CD14-positive monocyte (primary cell): ENCODE measurements at regions not wholly inside any gene's neighbourhood (a gene's known extent, or its start where the extent isn't known, plus 50 kb on each side); places are given as distances from the start of the nearest gene placed in this dataset.

Experiments
- DNase-seq, 3 donors: peaks; one replicate each; pipeline ENCODE4 v3.0.0-alpha.2; 2011 to 2022
- H2AFZ ChIP-seq: 2 replicates; pipeline ENCODE4 v1.6.0; 2012; ENCODE audit warnings: mild to moderate bottlenecking, low read depth, low read length, inconsistent platforms; ENCODE audit not compliant: insufficient read depth, poor library complexity, severe bottlenecking
- H3K27ac ChIP-seq, 2 donors: 1 replicate in 1 of 2; 2 replicates in 1 of 2; pipeline ENCODE4 v1.5.1; 2012 to 2013; ENCODE audit warnings: low read length in 2 of 2, control low read depth in 1 of 2, inconsistent platforms in 1 of 2, low read depth in 1 of 2, mild to moderate bottlenecking in 1 of 2
- H3K27me3 ChIP-seq, 2 donors: one replicate each; pipeline versions ENCODE4 v1.6.0 to v1.6.1; 2011 to 2013; ENCODE audit warnings: low read length in 2 of 2; ENCODE audit not compliant: control insufficient read depth in 2 of 2, insufficient read depth in 2 of 2
- H3K36me3 ChIP-seq, 2 donors: replicated peaks in 1 of 2; 1 replicate in 1 of 2; 2 replicates in 1 of 2; pipeline versions ENCODE4 v1.5.1 to v1.6.1; 2012 to 2013; ENCODE audit warnings: low read length in 2 of 2, control low read depth in 1 of 2, inconsistent platforms in 1 of 2, mild to moderate bottlenecking in 1 of 2; ENCODE audit not compliant: insufficient read depth in 2 of 2, control insufficient read depth in 1 of 2
- H3K4me1 ChIP-seq, 2 donors: 1 replicate in 1 of 2; 2 replicates in 1 of 2; pipeline versions ENCODE4 v1.5.1 to v1.6.1; 2012 to 2013; ENCODE audit warnings: low read length in 2 of 2, control low read depth in 1 of 2, inconsistent platforms in 1 of 2, mild to moderate bottlenecking in 1 of 2, moderate library complexity in 1 of 2; ENCODE audit not compliant: insufficient read depth in 2 of 2, control insufficient read depth in 1 of 2
- H3K4me2 ChIP-seq: replicated peaks from 2 replicates; pipeline ENCODE3; 2012; ENCODE audit warnings: low read length, moderate library complexity, mild to moderate bottlenecking; ENCODE audit not compliant: poor library complexity, severe bottlenecking; ENCODE audit errors: extremely low read depth
- H3K4me3 ChIP-seq, 3 experiments: fragments of 200-600 bp in 1 of 3; sonication (generic) in 1 of 3; replicated peaks in 1 of 3; 1 replicate in 2 of 3; 2 replicates in 1 of 3; pipeline ENCODE4 v1.5.1; 2011 to 2013; ENCODE audit warnings: low read length in 3 of 3, mild to moderate bottlenecking in 3 of 3, control low read depth in 2 of 3, low read depth in 2 of 3, inconsistent platforms in 1 of 3, moderate library complexity in 1 of 3
- H3K79me2 ChIP-seq: 2 replicates; pipeline ENCODE4 v1.6.0; 2012; ENCODE audit warnings: mild to moderate bottlenecking, control low read depth, inconsistent platforms, low read length, moderate library complexity; ENCODE audit not compliant: insufficient read depth
- H3K9ac ChIP-seq: 2 replicates; pipeline ENCODE4 v1.6.0; 2017; ENCODE audit warnings: low read length, mild to moderate bottlenecking; ENCODE audit not compliant: insufficient read depth, poor library complexity, severe bottlenecking
- H3K9me3 ChIP-seq, 2 donors: replicated peaks in 1 of 2; 1 replicate in 1 of 2; 2 replicates in 1 of 2; pipeline versions ENCODE4 v1.5.1 to v1.6.1; 2012 to 2013; ENCODE audit warnings: low read length in 2 of 2, control low read depth in 1 of 2; ENCODE audit not compliant: control insufficient read depth in 1 of 2, insufficient read depth in 1 of 2
- H4K20me1 ChIP-seq: 2 replicates; pipeline ENCODE4 v1.6.0; 2012; ENCODE audit warnings: mild to moderate bottlenecking, low read length, control low read depth, moderate library complexity; ENCODE audit not compliant: insufficient read depth
- H3K27ac Mint-ChIP-seq, 7 donors: one replicate each; pipeline ENCODE4 v1.8.0; 2020; ENCODE audit warnings: mild to moderate bottlenecking in 7 of 7, mixed read lengths in 7 of 7, moderate library complexity in 6 of 7, inconsistent platforms in 2 of 7
- H3K27me3 Mint-ChIP-seq, 3 donors: one replicate each; pipeline ENCODE4 v1.8.0; 2021 to 2022; ENCODE audit warnings: low read depth in 3 of 3, mild to moderate bottlenecking in 3 of 3, mixed read lengths in 3 of 3, moderate library complexity in 3 of 3, inconsistent platforms in 1 of 3
- H3K36me3 Mint-ChIP-seq, 2 donors: one replicate each; pipeline ENCODE4 v1.8.0; 2020; ENCODE audit warnings: mixed read lengths in 2 of 2, inconsistent platforms in 1 of 2, mild to moderate bottlenecking in 1 of 2
- H3K4me1 Mint-ChIP-seq: one replicate; pipeline ENCODE4 v1.8.0; 2020; ENCODE audit warnings: mild to moderate bottlenecking, mixed read lengths
- H3K4me3 Mint-ChIP-seq, 2 donors: one replicate each; pipeline ENCODE4 v1.8.0; 2020; ENCODE audit warnings: mild to moderate bottlenecking in 2 of 2, mixed read lengths in 2 of 2, moderate library complexity in 1 of 2
- H3K9me3 Mint-ChIP-seq, 7 donors: one replicate each; pipeline ENCODE4 v1.8.0; 2020 to 2022; ENCODE audit warnings: mixed read lengths in 7 of 7, mild to moderate bottlenecking in 6 of 7, moderate library complexity in 6 of 7, inconsistent platforms in 2 of 7
- WGBS: methylation state at CpG from one replicate; pipeline ENCODE4 v1.1.5; 2013; ENCODE audit warnings: missing lambda C conversion rate; ENCODE audit not compliant: insufficient coverage; 5-methylcytosine and 5-hydroxymethylcytosine counted together
- intact Hi-C, 2 donors: fragments of 100-400 bp; cut with micrococcal nuclease; formaldehyde crosslinking; loops; one replicate each; pipeline versions ENCODE4 v1.15.0 to v1.15.1; 2023
- TF ChIP-seq, protein P1 (sequence below): fragments of 200-600 bp; IDR thresholded peaks from one replicate; pipeline ENCODE4 v1.8.0; 2022; ENCODE audit warnings: antibody characterized with exemption, mild to moderate bottlenecking

DNA sequence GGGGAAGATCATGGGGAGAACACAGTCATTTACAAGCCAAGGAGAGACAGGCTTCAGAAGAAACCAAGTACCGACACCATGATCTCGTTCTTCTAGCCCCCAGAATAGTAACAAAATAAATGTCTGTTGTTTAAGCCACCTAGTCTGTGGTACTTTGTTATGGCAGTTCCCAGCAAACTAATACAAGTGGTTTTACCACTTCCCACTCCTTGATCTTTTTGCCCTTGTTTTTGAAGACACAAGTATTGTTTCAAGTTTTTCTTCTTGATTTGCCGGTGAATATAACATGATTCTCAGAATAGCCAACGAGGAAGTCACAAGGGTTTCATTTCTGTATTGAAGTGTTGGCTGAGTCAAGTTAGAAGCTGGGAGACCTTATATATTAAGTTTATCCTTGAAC is 220.3 kb downstream of the SOX2 start:
- H3K36me3 ChIP-seq: no peaks in the 10 kb centered on the region
- no peak overlapping the region for H3K4me3 ChIP-seq
- no peak overlapping the region for H3K27ac ChIP-seq
- WGBS: 62% methylated on average over 2 of the region's 4 CpGs
- TF ChIP-seq, protein P1, sequence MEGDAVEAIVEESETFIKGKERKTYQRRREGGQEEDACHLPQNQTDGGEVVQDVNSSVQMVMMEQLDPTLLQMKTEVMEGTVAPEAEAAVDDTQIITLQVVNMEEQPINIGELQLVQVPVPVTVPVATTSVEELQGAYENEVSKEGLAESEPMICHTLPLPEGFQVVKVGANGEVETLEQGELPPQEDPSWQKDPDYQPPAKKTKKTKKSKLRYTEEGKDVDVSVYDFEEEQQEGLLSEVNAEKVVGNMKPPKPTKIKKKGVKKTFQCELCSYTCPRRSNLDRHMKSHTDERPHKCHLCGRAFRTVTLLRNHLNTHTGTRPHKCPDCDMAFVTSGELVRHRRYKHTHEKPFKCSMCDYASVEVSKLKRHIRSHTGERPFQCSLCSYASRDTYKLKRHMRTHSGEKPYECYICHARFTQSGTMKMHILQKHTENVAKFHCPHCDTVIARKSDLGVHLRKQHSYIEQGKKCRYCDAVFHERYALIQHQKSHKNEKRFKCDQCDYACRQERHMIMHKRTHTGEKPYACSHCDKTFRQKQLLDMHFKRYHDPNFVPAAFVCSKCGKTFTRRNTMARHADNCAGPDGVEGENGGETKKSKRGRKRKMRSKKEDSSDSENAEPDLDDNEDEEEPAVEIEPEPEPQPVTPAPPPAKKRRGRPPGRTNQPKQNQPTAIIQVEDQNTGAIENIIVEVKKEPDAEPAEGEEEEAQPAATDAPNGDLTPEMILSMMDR: no peak
- H4K20me1 ChIP-seq: no peaks in the 10 kb centered on the region
- H3K4me3 Mint-ChIP-seq: no peak overlapping the region
- H3K27ac Mint-ChIP-seq: no peak overlapping the region
- no peak overlapping the region for H3K4me2 ChIP-seq
- peaks cover 3 to 5% of the 10 kb centered on the region in 2 donors for H3K9me3 ChIP-seq
- no peaks in the 10 kb centered on the region for H3K4me1 ChIP-seq
- DNase-seq: no peak
- H3K79me2 ChIP-seq: no peaks in the 10 kb centered on the region
- no peaks in the 10 kb centered on the region for H3K36me3 Mint-ChIP-seq
- H3K9ac ChIP-seq: no peak overlapping the region
- H3K27me3 Mint-ChIP-seq: no peaks in the 10 kb centered on the region
- H2AFZ ChIP-seq: no peak overlapping the region
- no peaks in the 10 kb centered on the region for H3K27me3 ChIP-seq
- peaks cover 5 to 16% (median 7%) of the 10 kb centered on the region in 7 donors for H3K9me3 Mint-ChIP-seq
- intact Hi-C loops: no loop called here
- H3K4me1 Mint-ChIP-seq: no peaks in the 10 kb centered on the region

DNA sequence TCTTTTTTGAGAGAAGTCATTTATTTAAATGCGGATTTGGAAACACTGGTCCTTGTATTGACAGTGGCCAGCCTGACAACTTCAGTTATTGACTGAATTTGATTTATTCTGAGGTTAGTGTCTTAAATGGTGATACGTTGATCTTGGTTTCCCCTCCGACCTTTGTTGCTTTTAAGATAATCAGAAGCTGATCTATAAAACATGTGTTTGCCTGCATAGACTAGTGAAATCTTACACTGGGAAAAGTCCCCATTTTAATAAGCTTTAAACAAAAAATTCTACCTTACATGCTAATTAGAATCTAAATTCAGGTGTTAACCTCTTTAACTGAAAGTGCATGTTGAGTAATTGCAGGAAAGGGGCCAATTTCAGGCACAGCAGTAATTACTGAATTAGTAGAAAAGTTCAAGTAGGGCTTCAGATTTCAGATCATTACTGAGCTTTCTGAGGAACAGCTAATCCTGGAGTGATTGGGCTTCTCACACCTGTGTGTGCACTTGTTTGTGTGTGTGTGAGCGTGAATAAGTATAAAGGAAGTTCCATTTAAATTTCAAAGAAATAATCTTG is 221.4 kb downstream of the SOX2 start:
- Mint-ChIP-seq H3K4me3 (no peak overlapping the region), H3K9me3 (peaks cover 5 to 16% (median 7%) of the 10 kb centered on the region in 7 donors), H3K27me3 (no peaks in the 10 kb centered on the region), H3K4me1 (no peaks in the 10 kb centered on the region), H3K27ac (no peak overlapping the region), H3K36me3 (no peaks in the 10 kb centered on the region)
- no peak overlapping the region for H3K9ac ChIP-seq
- H3K4me2 ChIP-seq: no peak overlapping the region
- no peak overlapping the region for H3K4me3 ChIP-seq
- no peak for DNase-seq
- no peaks in the 10 kb centered on the region for H3K79me2 ChIP-seq
- no peaks in the 10 kb centered on the region for H3K36me3 ChIP-seq
- no peaks in the 10 kb centered on the region for H4K20me1 ChIP-seq
- H2AFZ ChIP-seq: no peak overlapping the region
- peaks cover 3 to 5% of the 10 kb centered on the region in 2 donors for H3K9me3 ChIP-seq
- H3K4me1 ChIP-seq: no peaks in the 10 kb centered on the region
- intact Hi-C loops: no loop called here
- 100% methylated on average over 2 of the region's 4 CpGs for WGBS
- no peak overlapping the region for H3K27ac ChIP-seq
- no peaks in the 10 kb centered on the region for H3K27me3 ChIP-seq
- TF ChIP-seq, protein P1: no peak
